ENCODE measurements at regions not wholly inside any gene's neighbourhood (a gene's known extent, or its start where the extent isn't known, plus 50 kb on each side); places are given as distances from the start of the nearest gene placed in this dataset.

GRCh38 chr2:43010438-43011157 is 215.8 kb downstream of the ZFP36L2 start:
- TF ChIP-seq GATA2 (IDR thresholded peaks at IDR 0.05; ENCODE audit: insufficient read depth, insufficient read length, low read depth, low read length) (no peak), MAX (IDR thresholded peaks at IDR 0.05; ENCODE audit: insufficient read depth, insufficient read length) (no peak), MYC (IDR thresholded peaks at IDR 0.05; ENCODE audit: low read depth, low read length) (no peak), CTCF (IDR thresholded peaks at IDR 0.05; ENCODE audit: extremely low read depth in 1 of 2, insufficient read depth in 1 of 2, low read depth in 1 of 2, low read length in 2 of 2) (no peak), EZH2 (IDR thresholded peaks at IDR 0.05; ENCODE audit: borderline replicate concordance, low read depth, low read length, severe bottlenecking) (no peak), JUN (IDR thresholded peaks at IDR 0.05; ENCODE audit: borderline replicate concordance, insufficient read depth, insufficient read length, low read depth) (no peak), POLR2AphosphoS5 (IDR thresholded peaks at IDR 0.05; ENCODE audit: insufficient read depth, low read depth, low read length) (no peak), POLR2A (IDR thresholded peaks at IDR 0.05; ENCODE audit: low read depth, low read length) (no peak), FOS (IDR thresholded peaks at IDR 0.05; ENCODE audit: borderline replicate concordance, insufficient read depth, low read length) (no peak)
- H3K79me2 ChIP-seq (ENCODE audit: control insufficient read depth, insufficient read depth, low read length): no peaks in the 10 kb centered on the region
- H3K4me2 ChIP-seq (ENCODE audit: insufficient read depth, low read length): no peak overlapping the region
- FAIRE-seq (no peak), DNase-seq (ENCODE audit: low read depth, low spot score) (no peak)
- no peak overlapping the region for H3K4me3 ChIP-seq (replicated peaks in 1 of 3; ENCODE audit: insufficient read depth in 1 of 3, low read depth in 1 of 3, low read length in 3 of 3)
- H3K9me1 ChIP-seq (replicated peaks; ENCODE audit: control insufficient read depth, extremely low read depth, insufficient read depth, low read length): no peaks in the 10 kb centered on the region
- no peak overlapping the region for H3K27ac ChIP-seq (ENCODE audit: insufficient read depth, low read depth, low read length)
- no TSS peak for BruUV-seq (replicated peaks)
- H3K4me1 ChIP-seq (ENCODE audit: control insufficient read depth, extremely low read depth, insufficient read depth, low read length): no peaks in the 10 kb centered on the region
- H3K9ac ChIP-seq (replicated peaks; ENCODE audit: extremely low read depth, insufficient read depth, low read length): no peak overlapping the region
- intact Hi-C loops (cut with micrococcal nuclease): no loop called here
- H3K9me3 ChIP-seq (replicated peaks; ENCODE audit: control insufficient read depth, insufficient read depth, low read length): no peaks in the 10 kb centered on the region
- H3K36me3 ChIP-seq (ENCODE audit: control insufficient read depth in 2 of 2, extremely low read depth in 1 of 2, insufficient read depth in 2 of 2, low read length in 2 of 2): no peaks in the 10 kb centered on the region
- ChIA-PET POLR2A (no interaction called here), CTCF (interaction anchor here (1.0 to 2.6 kb wide), 6 partner anchors 9 to 158 kb away, joined by 3 to 16 read pairs (median 4); no protein-coding TSS in a partner anchor)
- peaks cover 6 to 7% of the 10 kb centered on the region in 2 experiments for H3K27me3 ChIP-seq (ENCODE audit: control insufficient read depth in 2 of 2, insufficient read depth in 2 of 2, low read length in 2 of 2)
- H2AFZ ChIP-seq (ENCODE audit: low read depth, low read length): no peak overlapping the region
- dilution Hi-C loops (cut with MboI; ENCODE audit: extremely low pct_ligation_motif_present, low sequenced_read_pairs): no loop called here
- no peaks in the 10 kb centered on the region for H4K20me1 ChIP-seq (replicated peaks; ENCODE audit: control insufficient read depth, extremely low read depth, insufficient read depth, low read length)

All from endothelial cell of umbilical vein (primary cell).